ENCODE measurements at regions not wholly inside any gene's neighbourhood (a gene's known extent, or its start where the extent isn't known, plus 50 kb on each side); places are given as distances from the start of the nearest gene placed in this dataset.

DNA sequence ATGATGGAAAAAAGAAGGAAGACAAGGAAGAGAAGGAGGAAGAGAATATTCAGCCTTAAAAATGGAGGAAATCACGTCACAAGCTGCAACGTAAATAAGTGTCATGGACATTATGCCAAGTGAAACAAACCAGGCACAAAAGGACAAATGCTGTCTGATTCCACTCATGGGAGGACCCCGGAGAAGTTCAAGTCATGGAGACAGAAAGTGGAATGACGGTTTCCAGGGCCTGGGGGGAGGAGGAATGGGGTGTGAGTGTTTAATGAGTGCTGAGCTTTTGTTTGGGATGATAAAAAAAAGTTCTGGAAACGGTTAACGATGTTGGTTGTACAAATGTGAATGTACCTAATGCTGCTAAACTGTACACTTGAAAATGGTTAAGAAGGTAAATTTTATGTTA, 439.5 kb downstream of the GADD45G start:
- no peak for DNase-seq (ENCODE audit: low read depth in 2 of 2, low spot score in 1 of 2)

DNA sequence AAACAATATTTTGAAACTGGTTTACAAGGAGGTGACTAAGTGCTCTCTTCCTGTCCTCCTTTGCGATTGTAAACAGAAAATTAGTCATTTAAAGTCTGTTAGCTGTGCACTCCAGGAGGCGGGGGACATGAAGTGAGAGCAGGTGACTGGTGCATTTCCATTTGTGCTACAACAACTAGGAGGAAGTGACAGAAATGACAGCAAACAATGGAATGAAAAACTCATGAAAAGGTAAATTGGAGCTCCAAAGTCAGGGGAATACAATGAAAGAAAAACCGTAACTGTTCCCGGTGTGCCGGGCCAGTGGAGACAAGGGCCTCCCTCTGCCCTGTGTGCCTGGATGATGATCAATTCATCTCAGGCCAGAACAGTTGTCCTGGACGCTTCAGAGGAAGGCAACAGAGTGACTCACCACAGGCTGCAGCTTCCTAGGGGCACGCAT, 439.9 kb downstream of the GADD45G start:
- DNase-seq (ENCODE audit: low read depth in 2 of 2, low spot score in 1 of 2): no peak

DNA sequence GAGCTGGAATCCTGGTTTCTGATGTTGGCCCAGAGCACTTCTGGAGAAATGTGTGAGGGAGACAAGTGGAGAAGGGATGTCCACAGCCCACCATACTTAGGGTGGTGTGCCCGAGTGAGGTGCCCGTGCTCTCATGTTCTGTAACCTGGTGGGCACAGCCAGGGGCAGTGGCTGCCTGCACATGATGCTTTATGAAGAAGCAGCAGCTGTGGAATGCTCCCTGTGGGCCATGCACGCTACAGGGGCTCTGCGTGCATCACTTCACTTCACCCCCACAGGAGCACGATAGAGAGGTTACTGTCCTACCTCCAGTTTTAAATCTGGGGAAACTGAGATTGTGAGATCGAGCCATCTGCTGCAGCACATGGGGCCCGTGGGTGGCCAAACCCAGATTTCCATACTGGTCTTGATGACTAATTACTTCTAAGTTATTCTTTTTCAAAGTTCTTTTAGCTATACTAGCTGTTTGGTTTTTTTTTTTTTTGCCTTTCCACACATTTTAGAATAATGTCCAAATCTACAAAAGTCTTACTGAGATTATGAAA, 441.6 kb downstream of the GADD45G start:
- DNase-seq (ENCODE audit: low read depth in 2 of 2, low spot score in 1 of 2): no peak

DNA sequence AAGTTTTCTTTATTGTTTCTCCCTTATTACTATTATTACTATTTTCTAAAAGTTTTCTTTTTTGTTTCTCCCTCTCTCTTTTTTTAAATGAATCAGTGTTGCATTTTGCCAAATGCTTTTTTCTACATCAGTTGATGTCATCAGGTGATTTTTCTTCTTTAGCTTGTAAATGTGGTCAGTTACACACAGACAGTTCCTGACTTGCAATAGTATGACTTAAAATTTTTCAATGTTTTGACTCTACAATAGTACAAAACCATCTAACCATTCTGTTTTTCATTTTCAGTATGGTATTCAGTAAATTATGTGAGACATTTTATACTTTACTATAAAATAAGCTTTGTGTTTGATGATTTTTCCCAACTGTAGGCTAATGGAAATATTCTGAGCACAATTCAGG, 443.0 kb downstream of the GADD45G start:
- no peak for DNase-seq (ENCODE audit: low read depth in 2 of 2, low spot score in 1 of 2)

DNA sequence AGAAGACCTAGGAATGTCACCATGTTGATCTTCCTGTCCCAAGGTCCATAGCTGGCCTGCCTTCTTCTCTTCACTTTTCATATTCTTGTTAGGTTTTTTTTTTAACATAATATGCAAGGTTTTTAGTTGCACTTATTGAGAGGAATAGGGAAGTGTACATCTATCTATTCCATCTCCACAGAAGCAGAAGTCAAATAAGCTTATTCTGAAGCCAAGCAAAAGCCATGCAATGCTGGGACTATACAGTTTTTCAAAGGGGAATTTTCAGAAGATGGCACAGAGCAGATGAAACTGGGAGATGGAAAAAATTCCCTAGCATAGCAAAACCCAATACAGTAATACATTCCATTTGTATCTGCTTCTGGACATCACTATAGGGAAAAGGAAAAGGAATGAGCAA, 447.6 kb downstream of the GADD45G start:
- no peak for DNase-seq (ENCODE audit: low read depth in 2 of 2, low spot score in 1 of 2)

DNA sequence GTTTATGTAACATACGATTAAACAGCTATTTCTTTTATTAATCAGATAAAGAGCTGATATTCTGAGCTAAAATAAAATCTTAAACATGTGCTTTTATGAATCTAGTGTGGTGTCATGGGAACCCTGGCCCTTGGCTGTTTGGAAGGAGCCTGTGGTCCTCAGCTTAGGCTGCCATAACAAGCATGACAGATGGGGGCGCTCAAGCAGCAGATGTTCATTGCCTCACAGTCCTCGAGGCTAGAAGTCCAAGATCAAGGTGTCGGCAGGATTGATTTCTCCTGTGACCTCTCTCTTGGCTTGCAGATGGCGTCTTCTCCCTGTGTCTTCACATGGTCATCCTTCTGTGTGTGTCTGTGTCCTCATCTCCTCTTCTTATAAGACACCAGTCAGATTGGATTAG, 448.2 kb downstream of the GADD45G start:
- DNase-seq (ENCODE audit: low read depth in 2 of 2, low spot score in 1 of 2): no peak

DNA sequence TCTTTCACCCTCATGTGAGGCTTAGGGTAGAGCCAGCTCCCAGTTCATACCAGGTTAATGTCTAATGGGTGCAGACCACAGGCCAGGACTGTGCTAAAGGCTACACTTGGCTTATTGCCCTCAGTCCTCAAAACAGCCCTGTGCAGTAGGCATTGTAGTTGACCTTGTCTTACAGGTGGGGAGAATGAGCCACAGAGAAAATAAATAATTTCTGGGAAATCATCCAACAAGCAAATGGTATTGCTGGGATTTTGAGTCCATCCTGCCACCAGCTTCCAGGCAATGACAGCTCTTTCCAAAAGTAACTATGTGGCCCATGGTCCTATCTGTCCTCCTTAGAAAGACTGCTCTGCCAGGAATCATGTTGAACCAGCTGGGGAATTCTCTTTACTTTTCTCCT, 450.0 kb downstream of the GADD45G start:
- no peak for DNase-seq (ENCODE audit: low read depth in 2 of 2, low spot score in 1 of 2)

DNA sequence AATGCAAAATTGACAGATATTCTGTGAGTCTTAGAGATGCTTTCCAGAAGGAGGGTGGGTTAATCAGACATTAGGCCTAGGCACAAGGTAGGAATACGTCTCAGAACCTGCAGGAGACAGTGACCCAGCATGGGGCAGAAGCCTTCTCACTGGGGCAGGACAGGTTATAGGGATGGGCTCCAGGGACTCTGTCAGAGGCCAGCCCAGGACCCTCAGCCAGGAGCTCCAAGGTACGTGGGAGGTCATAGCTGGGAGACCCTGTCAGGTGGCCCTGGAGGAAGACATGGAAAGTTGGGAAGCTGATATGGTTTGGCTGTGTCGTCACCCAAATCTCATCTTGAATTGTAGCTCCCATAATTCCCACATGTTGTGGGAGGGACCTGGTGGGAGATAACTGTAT, 450.4 kb downstream of the GADD45G start:
- no peak for DNase-seq (ENCODE audit: low read depth in 2 of 2, low spot score in 1 of 2)

DNA sequence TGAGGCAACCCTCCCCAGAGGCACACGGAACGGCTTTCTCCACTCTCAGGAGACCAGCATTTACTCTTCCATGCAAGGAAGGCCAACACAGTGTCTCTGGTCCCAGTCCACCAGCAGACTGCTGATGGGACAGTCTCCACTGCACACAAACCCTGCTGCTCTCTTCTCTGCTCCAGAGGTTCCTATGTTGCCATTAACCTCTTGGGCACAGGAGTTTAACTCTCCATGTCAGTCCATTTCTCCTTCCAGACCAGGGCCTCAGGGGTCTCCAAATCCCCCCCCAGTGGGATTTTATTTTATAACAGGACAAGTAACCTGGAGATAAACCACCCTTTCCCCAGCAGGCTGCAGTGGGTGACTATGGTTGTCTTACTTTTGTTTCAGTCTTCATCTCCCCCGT, 452.5 kb downstream of the GADD45G start:
- DNase-seq (ENCODE audit: low read depth in 2 of 2, low spot score in 1 of 2): no peak

DNA sequence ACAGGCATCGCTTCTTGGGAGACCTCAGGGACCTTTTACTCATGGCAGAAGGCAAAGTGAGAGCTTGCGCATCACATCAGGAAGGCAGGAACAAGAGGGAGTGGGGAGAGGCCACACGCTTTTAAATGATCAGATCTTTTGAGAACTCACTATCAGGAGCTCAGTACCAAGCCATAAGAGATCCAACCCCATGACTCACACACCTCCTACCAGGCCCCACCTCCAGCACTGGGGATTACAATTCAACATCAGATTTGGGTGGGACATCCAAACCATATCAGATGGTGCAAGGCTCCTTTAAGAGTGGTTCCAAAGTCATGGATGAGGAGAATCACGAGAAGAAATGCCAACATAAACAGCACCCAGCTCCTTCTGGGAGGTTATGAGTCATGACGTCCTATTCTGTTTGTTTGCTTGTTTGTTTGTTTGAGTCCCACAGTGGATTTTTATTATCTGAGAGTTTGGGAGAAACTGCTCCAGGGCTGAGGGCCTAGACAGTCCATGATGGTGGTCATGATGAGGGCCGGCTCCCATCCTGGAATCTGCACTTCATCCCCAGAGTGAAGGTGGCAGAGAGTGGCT, 453.5 kb downstream of the GADD45G start:
- DNase-seq (ENCODE audit: low read depth in 2 of 2, low spot score in 1 of 2): no peak

DNA sequence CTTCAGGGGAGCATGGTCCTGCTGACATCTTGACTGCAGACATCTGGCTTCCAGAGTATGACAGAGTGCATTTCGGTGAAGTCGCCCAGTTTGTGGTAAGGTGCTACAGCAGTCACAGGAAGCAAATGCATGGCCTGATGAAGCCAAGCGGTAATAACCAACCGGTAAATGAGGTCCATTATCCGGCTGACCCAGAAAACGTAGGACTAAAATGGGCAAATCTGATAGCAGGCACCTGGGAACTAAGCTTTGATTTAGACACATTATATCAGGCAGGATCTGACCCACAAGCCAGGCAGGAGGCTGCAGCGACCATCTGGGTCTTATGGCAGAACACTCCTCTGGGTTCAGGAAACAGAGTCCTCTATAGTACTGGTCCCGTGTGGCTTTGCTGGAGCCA, 454.6 kb downstream of the GADD45G start:
- no peak for DNase-seq (ENCODE audit: low read depth in 2 of 2, low spot score in 1 of 2)

DNA sequence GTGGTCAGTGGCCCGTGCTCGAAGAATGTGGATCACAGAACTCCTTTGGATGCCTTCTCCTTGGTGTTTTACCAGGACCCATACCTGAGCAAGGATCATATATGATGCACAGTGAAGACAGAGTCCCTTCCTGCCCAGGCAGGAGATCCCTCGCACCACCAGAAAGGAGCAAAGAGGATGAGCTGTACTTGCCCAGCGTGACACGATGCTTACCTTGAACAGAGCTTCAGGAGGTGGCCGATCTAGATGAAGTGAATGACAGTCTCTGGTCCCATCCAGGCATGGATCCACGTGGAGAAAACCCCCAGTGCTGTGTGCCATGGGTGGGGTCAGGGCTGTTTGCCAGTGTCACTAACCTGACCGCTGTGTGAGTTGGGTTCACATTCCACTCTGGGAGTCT, 455.4 kb downstream of the GADD45G start:
- no peak for DNase-seq (ENCODE audit: low read depth in 2 of 2, low spot score in 1 of 2)

DNA sequence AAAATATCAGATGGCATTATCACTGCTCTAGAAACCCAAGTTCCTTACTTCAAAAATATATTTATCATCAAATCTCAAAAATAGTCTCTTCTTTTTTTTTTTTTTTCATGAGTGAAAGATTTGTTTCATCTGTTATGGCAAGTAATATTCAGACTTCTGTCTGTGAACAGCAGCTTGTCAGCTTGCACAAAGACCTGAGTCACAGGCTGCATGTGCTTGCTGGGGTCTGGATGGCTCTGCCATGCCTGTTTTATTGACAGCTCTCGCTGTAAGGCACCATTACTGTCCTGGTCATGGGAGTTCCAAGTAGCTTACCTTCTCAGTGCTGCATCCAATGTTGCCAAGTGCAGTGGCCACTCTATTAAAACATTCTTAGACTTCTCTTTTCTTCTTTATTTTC, 456.4 kb downstream of the GADD45G start:
- DNase-seq (ENCODE audit: low read depth in 2 of 2, low spot score in 1 of 2): no peak

DNA sequence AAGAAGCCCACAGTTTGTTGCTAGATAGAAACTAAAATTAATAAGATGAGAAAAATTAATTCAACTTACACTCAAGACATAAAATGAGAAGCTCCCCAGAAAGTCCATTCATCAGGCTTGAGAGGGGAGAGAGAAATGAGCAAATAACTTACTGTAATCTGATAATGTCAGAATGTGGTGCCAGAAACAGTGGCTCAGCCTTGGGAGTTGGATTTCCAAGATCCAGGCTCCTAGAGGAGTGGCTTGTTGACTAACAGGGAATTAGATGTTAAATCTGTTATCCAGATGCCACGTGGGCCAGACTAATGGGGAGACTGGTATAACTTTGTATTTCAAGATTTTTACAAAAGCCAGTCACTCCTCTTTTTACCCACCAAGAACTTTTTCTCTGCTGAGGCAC, 458.2 kb downstream of the GADD45G start:
- DNase-seq (ENCODE audit: low read depth in 2 of 2, low spot score in 1 of 2): no peak

DNA sequence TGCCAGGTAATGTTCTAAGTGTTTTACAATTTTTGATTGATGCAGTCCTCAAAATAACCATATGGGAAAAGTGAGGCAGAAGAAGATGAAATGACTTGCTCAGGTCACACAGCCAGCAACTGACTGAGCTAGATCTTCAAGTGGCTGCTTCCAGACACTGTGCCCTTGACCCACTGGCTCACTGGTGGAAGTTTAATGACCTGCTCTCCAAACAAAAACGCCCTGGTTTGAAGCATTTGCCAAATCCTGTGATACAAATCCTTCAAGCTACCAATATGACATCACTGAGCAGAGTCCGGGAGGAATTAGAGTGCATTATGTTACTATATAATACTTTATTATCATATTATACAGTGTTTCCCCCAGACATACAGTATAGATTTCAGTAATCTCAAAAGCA, 459.4 kb downstream of the GADD45G start:
- no peak for DNase-seq (ENCODE audit: low read depth in 2 of 2, low spot score in 1 of 2)

DNA sequence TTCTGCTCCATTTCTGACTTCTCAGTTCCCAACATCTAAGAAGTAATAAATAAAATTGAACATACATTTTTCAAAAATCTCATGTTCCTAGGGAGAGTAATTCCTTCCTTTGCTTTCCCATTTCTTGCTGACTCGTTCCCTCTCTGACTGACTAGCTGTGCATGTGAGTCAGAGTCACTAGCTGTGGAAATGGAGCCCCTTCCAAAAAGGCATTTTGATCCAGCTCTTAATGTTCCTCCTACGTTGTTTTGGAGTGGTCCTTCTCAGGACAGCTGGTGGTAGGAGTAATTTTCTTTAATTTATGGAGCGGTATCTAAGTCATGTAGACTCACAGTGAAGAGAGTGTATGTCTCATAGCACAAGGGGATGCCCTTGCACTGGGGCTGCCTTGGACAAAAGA, 460.2 kb downstream of the GADD45G start:
- DNase-seq (ENCODE audit: low read depth in 2 of 2, low spot score in 1 of 2): no peak

DNA sequence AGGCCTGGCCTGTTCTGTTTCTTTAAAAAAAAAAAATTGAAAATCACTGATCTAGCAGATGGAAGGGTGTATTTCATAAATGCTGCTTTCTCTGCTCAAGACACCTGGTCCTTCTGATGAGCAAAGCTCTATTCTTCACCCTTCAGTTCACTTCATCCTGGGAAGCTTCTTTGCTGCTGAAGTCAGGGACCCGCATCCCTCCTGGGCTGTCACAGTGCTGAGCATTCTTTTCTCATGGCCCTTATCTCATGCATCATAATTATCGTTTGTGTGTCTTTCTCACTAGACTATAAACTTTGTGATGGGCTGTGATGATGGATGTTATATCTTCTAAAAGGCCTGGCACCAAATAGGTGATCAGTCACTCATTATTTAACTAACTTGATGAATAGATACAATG, 461.0 kb downstream of the GADD45G start:
- no peak for DNase-seq (ENCODE audit: low read depth in 2 of 2, low spot score in 1 of 2)

DNA sequence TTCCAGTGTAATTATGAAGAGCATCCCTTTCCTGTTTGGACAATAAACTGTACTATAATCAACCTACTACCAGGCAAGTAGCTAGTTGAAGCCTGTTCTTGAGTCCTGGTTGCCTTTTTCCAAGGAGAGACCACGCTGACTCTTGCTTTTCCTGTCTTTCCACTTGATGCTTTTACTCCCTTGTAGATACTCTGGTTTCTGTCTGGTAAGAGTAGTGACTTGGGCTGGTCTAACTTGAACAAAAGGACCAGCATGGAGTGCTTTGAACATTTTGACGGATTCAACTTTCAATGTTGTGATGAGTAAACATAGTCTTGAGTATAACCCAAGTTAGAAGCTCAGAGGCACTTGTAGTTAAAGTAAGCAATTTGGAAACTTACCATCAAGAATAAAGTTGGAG, 464.3 kb downstream of the GADD45G start:
- no peak for DNase-seq (ENCODE audit: low read depth in 2 of 2, low spot score in 1 of 2)

DNA sequence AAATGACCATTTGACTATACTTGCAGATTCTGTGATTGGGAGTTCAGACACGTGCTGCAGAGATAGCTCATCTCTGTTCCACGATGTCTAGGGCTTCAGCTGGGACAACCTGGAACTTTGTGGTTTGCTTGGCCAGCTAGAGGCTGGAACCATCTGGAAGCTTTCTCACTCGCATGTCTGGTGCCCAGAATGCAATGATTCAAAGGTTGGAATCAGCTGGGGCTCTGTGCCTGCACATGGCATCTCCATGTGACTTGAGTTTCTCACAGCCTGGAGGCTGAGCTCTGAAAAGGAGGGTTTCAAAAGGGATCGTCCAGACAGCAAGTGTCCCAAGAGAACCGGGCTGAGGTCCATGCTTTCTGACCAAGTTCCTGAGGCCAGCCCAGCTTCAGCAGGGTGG, 465.2 kb downstream of the GADD45G start:
- DNase-seq (ENCODE audit: low read depth in 2 of 2, low spot score in 1 of 2): no peak

DNA sequence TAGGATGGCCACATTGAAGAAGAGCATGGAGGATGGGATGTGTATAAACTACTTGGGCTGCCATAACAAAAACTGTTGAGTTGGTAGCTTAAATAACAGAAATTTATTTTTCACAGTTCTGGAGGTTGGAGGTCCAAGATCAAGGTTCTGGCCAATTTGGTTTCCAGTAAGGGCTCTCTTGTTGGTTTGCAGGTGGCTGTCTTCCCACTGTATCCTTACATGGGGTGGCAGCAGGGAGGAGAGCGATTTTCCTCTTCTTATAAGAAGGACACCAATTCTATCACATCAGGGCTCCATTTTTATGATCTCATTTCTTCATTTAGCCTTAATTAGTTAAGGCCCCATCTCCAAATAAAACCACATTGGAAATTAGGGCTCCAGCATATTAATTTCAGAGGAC, 465.7 kb downstream of the GADD45G start:
- no peak for DNase-seq (ENCODE audit: low read depth in 2 of 2, low spot score in 1 of 2)

DNA sequence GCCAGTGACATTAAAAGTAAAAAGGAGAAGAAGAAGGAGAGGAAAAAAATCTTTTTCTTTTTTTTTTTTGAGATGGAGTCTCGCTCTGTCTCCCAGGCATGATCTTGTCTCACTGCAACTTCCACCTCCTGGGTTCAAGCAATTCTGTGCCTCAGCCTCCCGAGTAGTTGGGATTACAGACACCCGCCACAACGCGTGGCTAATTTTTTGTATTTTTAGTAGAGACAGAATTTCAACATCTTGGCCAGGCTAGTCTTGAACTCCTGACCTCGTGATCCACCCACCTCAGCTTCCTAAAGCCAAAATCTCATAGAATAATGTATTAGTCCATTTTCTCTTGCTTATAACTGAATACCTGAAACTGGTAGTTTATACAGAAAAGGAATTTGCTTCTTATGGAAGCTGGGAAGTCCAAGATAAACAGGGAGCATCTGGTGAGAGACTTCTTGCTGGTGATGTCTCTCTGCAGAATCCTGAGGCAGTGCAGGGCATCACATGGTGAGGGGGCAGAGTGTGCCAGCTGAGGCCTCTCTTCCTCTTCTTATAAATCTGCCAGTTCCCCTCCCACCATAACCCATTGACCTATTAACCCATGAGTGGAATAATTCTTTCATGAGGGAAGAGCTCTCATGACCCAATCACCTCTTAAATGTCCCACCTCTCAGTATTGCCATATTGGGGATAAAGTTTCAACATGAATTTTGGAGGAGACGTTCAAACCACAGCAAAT, 466.3 kb downstream of the GADD45G start:
- no peak for DNase-seq (ENCODE audit: low read depth in 2 of 2, low spot score in 1 of 2)

DNA sequence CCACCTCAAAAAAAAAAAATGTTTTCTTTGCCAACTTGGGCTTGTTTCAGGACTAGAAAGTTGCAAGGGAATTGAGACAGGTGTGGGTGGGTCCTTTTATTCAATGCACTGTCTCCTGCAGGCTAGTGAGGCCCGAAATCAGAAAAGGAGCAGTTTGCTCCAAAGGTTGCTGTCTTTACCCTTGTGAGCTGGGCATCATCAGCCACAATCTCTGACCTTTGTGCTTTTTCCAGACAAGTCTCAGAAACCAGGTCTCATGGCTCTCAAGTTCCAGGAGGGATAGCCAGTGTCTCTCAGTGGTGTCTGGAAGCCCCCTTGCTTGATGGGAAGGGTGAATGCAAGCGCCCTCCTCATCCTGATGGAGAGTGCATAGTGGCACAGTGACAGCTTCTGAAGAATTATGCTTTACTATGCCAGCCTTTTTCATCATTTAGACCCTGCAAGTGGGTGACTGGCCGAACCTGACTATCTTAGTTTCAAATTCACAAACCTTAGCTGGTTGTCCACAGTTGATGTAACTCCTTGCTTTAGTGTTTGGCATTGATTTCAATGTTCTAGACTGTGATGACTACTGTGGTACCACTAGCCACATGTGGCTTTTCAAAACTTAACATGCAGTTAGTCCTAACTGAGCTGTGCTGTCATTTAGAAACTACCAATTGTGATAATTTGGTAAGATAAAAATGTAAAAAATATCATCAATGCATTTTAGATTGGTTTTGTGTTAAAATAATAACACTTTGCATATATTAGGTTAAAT, 468.6 kb downstream of the GADD45G start:
- DNase-seq (ENCODE audit: low read depth in 2 of 2, low spot score in 1 of 2): no peak

Data from stimulated activated CD8-positive, alpha-beta memory T cell treated with anti-CD3 and anti-CD28 coated beads, Interleukin-4, amount 100 ng/mL, for 1 hour (primary cell).